Thoracic aorta (tissue), 2 donors: ENCODE measurements at regions not wholly inside any gene's neighbourhood (a gene's known extent, or its start where the extent isn't known, plus 50 kb on each side); places are given as distances from the start of the nearest gene placed in this dataset.

ENCODE experiments used
- ATAC-seq: fragments of 150-250 bp; one replicate; pipeline ENCODE4 v1.8.0; 2017; ENCODE audit warnings: low read depth; ENCODE audit not compliant: insufficient number of reproducible peaks, low FRiP score
- DNase-seq: peaks from one replicate; pipeline ENCODE4 v3.0.0-alpha.2; 2020; ENCODE audit warnings: low spot score
- H3K27ac ChIP-seq, 2 donors: fragments of 200-600 bp; sonication (generic); 1 replicate in 1 of 2; 2 replicates in 1 of 2; pipeline ENCODE4 v1.5.1; 2016; ENCODE audit warnings: mild to moderate bottlenecking in 2 of 2, moderate library complexity in 2 of 2
- H3K27me3 ChIP-seq: fragments of 200-600 bp; sonication (generic); replicated peaks from 2 replicates; pipeline ENCODE4 v1.6.0; 2016; ENCODE audit warnings: mild to moderate bottlenecking; ENCODE audit not compliant: insufficient read depth
- H3K36me3 ChIP-seq: fragments of 200-600 bp; sonication (generic); one replicate; pipeline ENCODE4 v1.5.1; 2016
- H3K4me1 ChIP-seq, 2 donors: fragments of 200-600 bp; sonication (generic); 1 replicate in 1 of 2; 2 replicates in 1 of 2; pipeline versions ENCODE4 v1.5.1 to v1.6.0; 2016; ENCODE audit warnings: low read depth in 2 of 2, mild to moderate bottlenecking in 1 of 2; ENCODE audit not compliant: control insufficient read depth in 1 of 2
- H3K4me3 ChIP-seq: fragments of 200-600 bp; sonication (generic); 2 replicates; pipeline ENCODE4 v1.5.1; 2016; ENCODE audit warnings: mild to moderate bottlenecking
- H3K9me3 ChIP-seq: fragments of 200-600 bp; sonication (generic); 2 replicates; pipeline ENCODE4 v1.5.1; 2016
- CTCF ChIP-seq: fragments of 200-600 bp; sonication (generic); IDR thresholded peaks from one replicate; pipeline ENCODE4 v1.5.1; 2019; ENCODE audit warnings: antibody characterized with exemption

DNA sequence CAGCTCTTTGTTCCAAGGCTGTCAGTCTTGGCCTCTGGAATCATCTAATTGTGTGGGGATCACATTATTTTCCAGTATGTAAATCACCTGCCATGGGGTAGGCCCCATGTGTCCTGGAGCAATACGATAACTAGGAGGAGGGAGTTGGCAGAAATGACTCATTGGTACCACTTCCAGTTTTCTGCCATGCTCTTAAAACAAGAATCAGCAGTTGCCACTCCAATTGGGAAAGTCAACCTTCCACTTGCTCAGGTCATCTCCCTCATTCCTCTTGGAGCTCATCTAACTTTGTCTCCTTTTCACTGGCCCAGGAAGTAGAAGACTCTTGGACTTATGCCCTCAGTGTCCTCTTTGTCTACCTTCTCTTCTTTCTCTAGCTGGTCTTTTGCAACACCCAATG lies 487.0 kb downstream of the SLC4A3 start:
- DNase-seq (no peak), ATAC-seq (no peak)
- Histone ChIP-seq H3K4me3 (no peak overlapping the region), H3K27me3 (no peaks in the 10 kb centered on the region), H3K4me1 (no peaks in the 10 kb centered on the region), H3K27ac (no peak overlapping the region), H3K36me3 (no peaks in the 10 kb centered on the region), H3K9me3 (no peaks in the 10 kb centered on the region)
- no peak for TF ChIP-seq CTCF

DNA sequence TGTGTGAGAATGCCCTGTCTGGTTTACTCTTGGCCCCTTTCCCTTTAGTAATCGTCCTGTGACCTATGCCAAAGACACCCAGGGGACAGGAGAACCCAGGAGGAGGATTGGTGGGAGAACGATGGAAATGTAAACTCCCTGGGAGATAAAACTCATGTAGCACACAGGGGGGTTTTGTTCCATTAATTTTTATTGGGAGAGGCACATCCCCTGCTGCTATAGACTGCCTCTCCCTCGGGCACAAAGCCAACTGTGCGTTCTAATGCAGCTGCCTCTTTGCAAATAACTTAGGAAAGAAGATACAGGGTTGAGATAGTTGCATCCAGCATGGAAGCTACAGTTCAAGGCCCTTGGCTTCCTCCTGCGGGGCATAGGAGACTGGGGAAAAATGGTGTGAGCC lies 489.6 kb downstream of the SLC4A3 start:
- H3K4me1 ChIP-seq, result no peaks in the 10 kb centered on the region
- no peak for ATAC-seq
- H3K27ac ChIP-seq, result no peak overlapping the region
- no peaks in the 10 kb centered on the region for H3K9me3 ChIP-seq
- no peaks in the 10 kb centered on the region for H3K27me3 ChIP-seq
- TF ChIP-seq CTCF, result no peak
- H3K36me3 ChIP-seq, result no peaks in the 10 kb centered on the region
- DNase-seq, result no peak
- no peak overlapping the region for H3K4me3 ChIP-seq

GRCh38 chr2:220120041-220120440 lies 492.6 kb downstream of the SLC4A3 start:
- Histone ChIP-seq H3K4me3 (no peak overlapping the region), H3K36me3 (no peaks in the 10 kb centered on the region), H3K4me1 (no peaks in the 10 kb centered on the region), H3K9me3 (no peaks in the 10 kb centered on the region), H3K27me3 (no peaks in the 10 kb centered on the region), H3K27ac (no peak overlapping the region)
- no peak for ATAC-seq
- TF ChIP-seq CTCF, result no peak
- no peak for DNase-seq

GRCh38 chr2:220123751-220124150 lies 496.3 kb downstream of the SLC4A3 start:
- H3K4me1 ChIP-seq, result no peaks in the 10 kb centered on the region
- no peak overlapping the region for H3K4me3 ChIP-seq
- no peaks in the 10 kb centered on the region for H3K9me3 ChIP-seq
- H3K27me3 ChIP-seq, result no peaks in the 10 kb centered on the region
- no peak for DNase-seq
- H3K36me3 ChIP-seq, result no peaks in the 10 kb centered on the region
- TF ChIP-seq CTCF, result no peak
- no peak overlapping the region for H3K27ac ChIP-seq
- no peak for ATAC-seq

DNA sequence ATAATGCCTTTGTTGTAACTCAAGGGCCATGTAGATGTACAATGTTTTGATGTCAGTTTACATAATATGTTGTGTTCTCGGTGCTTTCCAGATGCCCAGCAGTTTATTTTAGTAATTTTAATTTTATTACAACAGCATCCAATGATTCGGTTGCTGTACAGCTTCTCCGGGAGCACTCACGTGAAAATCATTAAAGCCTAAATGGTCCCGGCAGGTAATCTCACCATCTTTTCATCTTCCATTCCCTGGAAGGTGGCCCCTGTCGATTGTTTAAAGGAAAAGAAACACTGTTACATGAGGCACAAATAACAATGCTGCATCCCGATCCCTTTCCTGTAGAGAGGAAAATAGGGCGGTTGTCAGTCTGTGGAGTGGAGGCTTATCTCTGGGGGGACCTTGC lies 498.1 kb downstream of the SLC4A3 start:
- H3K27ac ChIP-seq, result no peak overlapping the region

More for the DNA sequence above, 498.1 kb downstream of the SLC4A3 start:
- DNase-seq (no peak), ATAC-seq (no peak)
- Histone ChIP-seq H3K27me3 (no peaks in the 10 kb centered on the region), H3K9me3 (no peaks in the 10 kb centered on the region), H3K36me3 (no peaks in the 10 kb centered on the region), H3K4me1 (no peaks in the 10 kb centered on the region), H3K4me3 (no peak overlapping the region)
- no peak for TF ChIP-seq CTCF
